K562 (cell line): ENCODE measurements at regions not wholly inside any gene's neighbourhood (a gene's known extent, or its start where the extent isn't known, plus 50 kb on each side); places are given as distances from the start of the nearest gene placed in this dataset.

Experiments used
- ATAC-seq: fragments of 200-7000 bp; cut with Tn5 transposase; 3 replicates; pipeline ENCODE4 v1.9.1; 2020; ENCODE audit warnings: moderate library complexity
- BruUV-seq: library from RNA; stranded (reverse); fragments of 400-500 nt; replicated peaks from 2 replicates; lab custom pipeline; 2021; lab: Mats Ljungman, UMichigan
- CTCF ChIA-PET: fragments of 300-600 bp; formaldehyde crosslinking; extraction: SDS; loops from one replicate; lab custom pipeline; 2021; ENCODE audit warnings: low intra/inter-chr PET ratio; lab: Yijun Ruan, JAX
- POLR2A ChIA-PET: fragments of 300-600, 350-650 bp; sonication (Branson Sonifier 250); formaldehyde crosslinking; extraction: SDS; loops from one replicate; lab custom pipeline; 2021; ENCODE audit warnings: antibody characterized with exemption, inconsistent platforms; lab: Yijun Ruan, JAX
- DNase-seq, 4 experiments: peaks; one replicate each; pipeline versions ENCODE4 v3.0.0 to v3.0.0-alpha.2; 2011 to 2018; ENCODE audit warnings: low spot score in 3 of 4, mixed read lengths in 3 of 4; ENCODE audit errors: extremely low read depth in 1 of 4
- FAIRE-seq: peaks from 2 replicates; lab custom pipeline; 2011; peaks lifted over from hg19 to GRCh38; lab: Jason Lieb, UNC
- H2AFZ ChIP-seq: 2 replicates; pipeline ENCODE4 v1.6.0; 2011; ENCODE audit warnings: low read depth, low read length, control low read depth, inconsistent platforms
- H3K27ac ChIP-seq: fragments of 200-600 bp; 3 replicates; pipeline ENCODE4 v1.8.0; 2011; ENCODE audit warnings: low read depth, mild to moderate bottlenecking, control low read depth, inconsistent platforms, low read length, moderate library complexity, mixed read lengths; ENCODE audit errors: extremely low read depth
- H3K27me3 ChIP-seq, 2 experiments: fragments of 300-600 bp in 1 of 2; 2 replicates in 1 of 2; 3 replicates in 1 of 2; pipeline versions ENCODE4 v1.6.0 to v1.8.0; 2011; ENCODE audit warnings: inconsistent platforms in 2 of 2, low read length in 2 of 2, mild to moderate bottlenecking in 1 of 2, mixed read lengths in 1 of 2, moderate library complexity in 1 of 2; ENCODE audit not compliant: control insufficient read depth in 2 of 2, insufficient read depth in 2 of 2
- H3K36me3 ChIP-seq: fragments of 300-600 bp; 3 replicates; pipeline ENCODE4 v1.8.0; 2011; ENCODE audit warnings: mild to moderate bottlenecking, low read length, inconsistent platforms; ENCODE audit not compliant: control insufficient read depth, insufficient read depth
- H3K4me1 ChIP-seq, 2 experiments: fragments of 200-600 bp in 1 of 2; replicated peaks in 1 of 2; 2 replicates in 1 of 2; 3 replicates in 1 of 2; pipeline versions ENCODE4 v1.5.1 to v1.8.0; 2011; ENCODE audit warnings: inconsistent platforms in 2 of 2, low read length in 2 of 2, mild to moderate bottlenecking in 1 of 2, mixed read lengths in 1 of 2, moderate library complexity in 1 of 2; ENCODE audit not compliant: control insufficient read depth in 2 of 2, insufficient read depth in 2 of 2
- H3K4me2 ChIP-seq: 2 replicates; pipeline ENCODE4 v1.6.1; 2011; ENCODE audit warnings: low read length, control low read depth, inconsistent platforms, mixed read lengths; ENCODE audit not compliant: insufficient read depth
- H3K4me3 ChIP-seq: fragments of 200-600 bp; sonication (generic), shearing (Covaris generic); 2 replicates; pipeline ENCODE4 v1.5.1; 2016; ENCODE audit warnings: control low read depth, inconsistent platforms
- H3K79me2 ChIP-seq: fragments of 200-600 bp; 3 replicates; pipeline ENCODE4 v1.8.0; 2011; ENCODE audit warnings: low read length, inconsistent platforms; ENCODE audit not compliant: control insufficient read depth, insufficient read depth
- H3K9ac ChIP-seq, 2 experiments: 2 replicates each; pipeline versions ENCODE4 v1.6.0 to v1.6.1; 2011; ENCODE audit warnings: low read depth in 2 of 2, low read length in 2 of 2, control low read depth in 1 of 2, inconsistent platforms in 1 of 2, mild to moderate bottlenecking in 1 of 2, mixed read lengths in 1 of 2; ENCODE audit not compliant: insufficient read depth in 1 of 2
- H3K9me1 ChIP-seq: one replicate; pipeline ENCODE4 v1.6.0; 2011; ENCODE audit warnings: inconsistent platforms, mild to moderate bottlenecking, low read length, moderate library complexity; ENCODE audit not compliant: control insufficient read depth, insufficient read depth
- H3K9me3 ChIP-seq: replicated peaks from 2 replicates; pipeline ENCODE4 v1.5.1; 2011; ENCODE audit warnings: low read depth, low read length, inconsistent platforms; ENCODE audit not compliant: control insufficient read depth, insufficient read depth
- H4K20me1 ChIP-seq: replicated peaks from 2 replicates; pipeline ENCODE4 v1.6.1; 2011; ENCODE audit warnings: low read length, inconsistent platforms, mixed read lengths; ENCODE audit not compliant: control insufficient read depth, insufficient read depth
- HIVEP1 ChIP-seq: fragments of 250-450 bp; sonication (Bioruptor Pico); IDR thresholded peaks from 2 replicates; pipeline ENCODE4 v1.4.0; 2020; ENCODE audit warnings: mild to moderate bottlenecking
- MIER1 ChIP-seq: fragments of 450-650 bp; IDR thresholded peaks from 2 replicates; pipeline ENCODE4 v1.6.1; 2016; ENCODE audit warnings: antibody characterized with exemption, mild to moderate bottlenecking, low read depth
- NFE2 ChIP-seq: IDR thresholded peaks from 2 replicates; pipeline ENCODE4 v1.6.1; 2014; ENCODE audit warnings: antibody characterized with exemption, low read depth
- PCBP2 ChIP-seq: fragments of 200-400 bp; formaldehyde crosslinking; IDR thresholded peaks from 2 replicates; pipeline ENCODE4 v1.6.1; 2018; ENCODE audit warnings: low read length, low read depth, mild to moderate bottlenecking, moderate library complexity; ENCODE audit not compliant: poor library complexity, severe bottlenecking
- SMC3 ChIP-seq: conservative IDR thresholded peaks from 2 replicates; pipeline ENCODE4 v1.6.1; 2011; ENCODE audit warnings: low read depth, low read length, improper control_type of control experiment; ENCODE audit not compliant: insufficient read depth
- TCF3 ChIP-seq: sonication (generic); formaldehyde crosslinking; IDR thresholded peaks from 2 replicates; pipeline ENCODE4 v1.4.0; 2020; ENCODE audit warnings: mild to moderate bottlenecking, missing genetic modification reagents
- XRCC5 ChIP-seq: fragments of 200-400 bp; formaldehyde crosslinking; IDR thresholded peaks from 2 replicates; pipeline ENCODE4 v1.6.1; 2017; ENCODE audit warnings: low read depth, mild to moderate bottlenecking, low read length
- ZBTB7A ChIP-seq: IDR thresholded peaks from 2 replicates; pipeline ENCODE4 v1.6.1; 2011; ENCODE audit warnings: low read depth, mild to moderate bottlenecking, low read length, moderate library complexity, borderline replicate concordance; ENCODE audit not compliant: control insufficient read depth
- ZBTB8A ChIP-seq: fragments of 450-650 bp; IDR thresholded peaks from 2 replicates; pipeline ENCODE4 v1.6.1; 2018; ENCODE audit warnings: mild to moderate bottlenecking, moderate library complexity; ENCODE audit not compliant: partially characterized antibody
- ZNF140 ChIP-seq: fragments of 250-450 bp; sonication (Bioruptor Pico); IDR thresholded peaks from 2 replicates; pipeline ENCODE4 v1.8.0; 2021; ENCODE audit warnings: moderate library complexity, mild to moderate bottlenecking, inconsistent platforms
- ZNF165 ChIP-seq: fragments of 250-450 bp; sonication (Bioruptor Pico); IDR thresholded peaks from 2 replicates; pipeline ENCODE4 v1.4.0; 2020; ENCODE audit warnings: borderline replicate concordance
- ZNF263 ChIP-seq: sonication (generic); formaldehyde crosslinking; IDR thresholded peaks from 2 replicates; pipeline ENCODE4 v1.8.0; 2022; ENCODE audit warnings: mild to moderate bottlenecking, missing genetic modification reagents, borderline replicate concordance
- in situ Hi-C: fragments of 300-500 bp; cut with MboI; formaldehyde crosslinking; loops from 4 replicates; pipeline ENCODE4 v1.15.0; 2018; ENCODE audit warnings: inconsistent platforms, mixed read lengths
- intact Hi-C: fragments of 100-400 bp; cut with micrococcal nuclease; formaldehyde crosslinking; loops from 2 replicates; pipeline ENCODE4 v1.14.2; 2022
- TF ChIP-seq, protein P1 (sequence below): sonication (generic); formaldehyde crosslinking; IDR thresholded peaks from 2 replicates; pipeline ENCODE4 v1.8.0; 2022; ENCODE audit warnings: mild to moderate bottlenecking, missing genetic modification reagents
- TF ChIP-seq, protein P2 (sequence below), 3 experiments: fragments of 200-800 bp in 1 of 3; sonication (Bioruptor generic) in 1 of 3; sonication (generic) in 1 of 3; formaldehyde crosslinking in 1 of 3; IDR thresholded peaks; 2 replicates each; pipeline versions ENCODE4 v1.6.1 to v1.8.0; 2016 to 2022; ENCODE audit warnings: mild to moderate bottlenecking in 2 of 3, missing compliant biosample characterization in 2 of 3, missing genetic modification characterization in 2 of 3, missing genetic modification reagents in 1 of 3
- TF ChIP-seq, protein P3 (sequence below): fragments of 450-650 bp; IDR thresholded peaks from 2 replicates; pipeline ENCODE4 v1.6.1; 2016; ENCODE audit warnings: missing biosample characterization, missing genetic modification characterization
- TF ChIP-seq, protein P4 (sequence below): fragments of 250-450 bp; sonication (Bioruptor Pico); IDR thresholded peaks from 2 replicates; pipeline ENCODE4 v1.8.0; 2022; ENCODE audit warnings: moderate library complexity, mild to moderate bottlenecking, inconsistent platforms
- TF ChIP-seq, protein P5 (sequence below): fragments of 200-800 bp; sonication (Bioruptor generic); IDR thresholded peaks from 2 replicates; pipeline ENCODE4 v1.6.1; 2017; ENCODE audit warnings: missing genetic modification characterization, missing compliant biosample characterization

DNA sequence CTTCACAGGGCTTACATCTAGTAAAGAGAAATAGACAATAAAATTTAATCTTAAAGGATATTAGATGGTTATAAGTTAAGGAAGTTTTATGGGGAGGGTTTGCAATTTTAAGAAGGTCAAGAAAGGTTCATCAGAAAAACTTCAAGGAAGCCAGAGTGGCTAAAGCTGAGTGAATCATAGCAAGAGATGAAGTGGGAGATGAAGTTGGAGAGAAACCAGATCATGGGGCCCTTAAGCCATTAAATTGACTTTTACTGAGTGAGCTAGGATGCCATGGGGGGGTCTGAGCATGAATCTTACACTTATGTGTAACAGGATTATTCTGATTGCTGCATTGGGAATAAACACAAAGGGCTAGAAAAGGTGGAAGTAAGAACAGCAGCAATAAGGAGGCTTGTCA, 189.2 kb downstream of the LRIG3 start:
- H3K36me3 ChIP-seq, result no peaks in the 10 kb centered on the region
- H3K79me2 ChIP-seq, result no peaks in the 10 kb centered on the region
- in situ Hi-C loops, result no loop called here
- no peaks in the 10 kb centered on the region for H4K20me1 ChIP-seq
- BruUV-seq, result no TSS peak
- no peak overlapping the region for H3K4me2 ChIP-seq
- no peaks in the 10 kb centered on the region for H3K4me1 ChIP-seq
- POLR2A ChIA-PET, result no interaction called here
- FAIRE-seq (no peak), DNase-seq (no peak), ATAC-seq (no peak)
- CTCF ChIA-PET, result no interaction called here
- H2AFZ ChIP-seq, result no peak overlapping the region
- no peak overlapping the region for H3K4me3 ChIP-seq
- H3K9me3 ChIP-seq, result no peaks in the 10 kb centered on the region
- H3K27ac ChIP-seq, result no peak overlapping the region
- intact Hi-C loops, result no loop called here
- H3K9ac ChIP-seq, result no peak overlapping the region
- no peaks in the 10 kb centered on the region for H3K9me1 ChIP-seq
- H3K27me3 ChIP-seq, result no peaks in the 10 kb centered on the region
- TF ChIP-seq HIVEP1 (CRISPR knock-in tag) (no peak), ZBTB8A (no peak), PCBP2 (no peak), ZNF263 (CRISPR knock-in tag) (no peak), NFE2 (no peak), ZBTB7A (no peak), MIER1 (no peak), ZNF165 (CRISPR knock-in tag) (no peak), XRCC5 (no peak), SMC3 (no peak), TCF3 (CRISPR knock-in tag) (no peak), ZNF140 (CRISPR knock-in tag) (no peak)
- TF ChIP-seq, protein P1, sequence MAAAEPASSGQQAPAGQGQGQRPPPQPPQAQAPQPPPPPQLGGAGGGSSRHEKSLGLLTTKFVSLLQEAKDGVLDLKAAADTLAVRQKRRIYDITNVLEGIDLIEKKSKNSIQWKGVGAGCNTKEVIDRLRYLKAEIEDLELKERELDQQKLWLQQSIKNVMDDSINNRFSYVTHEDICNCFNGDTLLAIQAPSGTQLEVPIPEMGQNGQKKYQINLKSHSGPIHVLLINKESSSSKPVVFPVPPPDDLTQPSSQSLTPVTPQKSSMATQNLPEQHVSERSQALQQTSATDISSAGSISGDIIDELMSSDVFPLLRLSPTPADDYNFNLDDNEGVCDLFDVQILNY (CRISPR knock-in tag), result no peak
- TF ChIP-seq, protein P2, sequence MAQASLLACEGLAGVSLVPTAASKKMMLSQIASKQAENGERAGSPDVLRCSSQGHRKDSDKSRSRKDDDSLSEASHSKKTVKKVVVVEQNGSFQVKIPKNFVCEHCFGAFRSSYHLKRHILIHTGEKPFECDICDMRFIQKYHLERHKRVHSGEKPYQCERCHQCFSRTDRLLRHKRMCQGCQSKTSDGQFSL (CRISPR knock-in tag; IDR thresholded peaks at IDR 0.05), result no peak
- TF ChIP-seq, protein P2 (tag; IDR thresholded peaks at IDR 0.05), result no peak
- TF ChIP-seq, protein P3, sequence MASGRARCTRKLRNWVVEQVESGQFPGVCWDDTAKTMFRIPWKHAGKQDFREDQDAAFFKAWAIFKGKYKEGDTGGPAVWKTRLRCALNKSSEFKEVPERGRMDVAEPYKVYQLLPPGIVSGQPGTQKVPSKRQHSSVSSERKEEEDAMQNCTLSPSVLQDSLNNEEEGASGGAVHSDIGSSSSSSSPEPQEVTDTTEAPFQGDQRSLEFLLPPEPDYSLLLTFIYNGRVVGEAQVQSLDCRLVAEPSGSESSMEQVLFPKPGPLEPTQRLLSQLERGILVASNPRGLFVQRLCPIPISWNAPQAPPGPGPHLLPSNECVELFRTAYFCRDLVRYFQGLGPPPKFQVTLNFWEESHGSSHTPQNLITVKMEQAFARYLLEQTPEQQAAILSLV (tag), result no peak
- TF ChIP-seq, protein P4, sequence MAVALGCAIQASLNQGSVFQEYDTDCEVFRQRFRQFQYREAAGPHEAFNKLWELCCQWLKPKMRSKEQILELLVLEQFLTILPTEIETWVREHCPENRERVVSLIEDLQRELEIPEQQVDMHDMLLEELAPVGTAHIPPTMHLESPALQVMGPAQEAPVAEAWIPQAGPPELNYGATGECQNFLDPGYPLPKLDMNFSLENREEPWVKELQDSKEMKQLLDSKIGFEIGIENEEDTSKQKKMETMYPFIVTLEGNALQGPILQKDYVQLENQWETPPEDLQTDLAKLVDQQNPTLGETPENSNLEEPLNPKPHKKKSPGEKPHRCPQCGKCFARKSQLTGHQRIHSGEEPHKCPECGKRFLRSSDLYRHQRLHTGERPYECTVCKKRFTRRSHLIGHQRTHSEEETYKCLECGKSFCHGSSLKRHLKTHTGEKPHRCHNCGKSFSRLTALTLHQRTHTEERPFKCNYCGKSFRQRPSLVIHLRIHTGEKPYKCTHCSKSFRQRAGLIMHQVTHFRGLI, result no peak
- TF ChIP-seq, protein P5, sequence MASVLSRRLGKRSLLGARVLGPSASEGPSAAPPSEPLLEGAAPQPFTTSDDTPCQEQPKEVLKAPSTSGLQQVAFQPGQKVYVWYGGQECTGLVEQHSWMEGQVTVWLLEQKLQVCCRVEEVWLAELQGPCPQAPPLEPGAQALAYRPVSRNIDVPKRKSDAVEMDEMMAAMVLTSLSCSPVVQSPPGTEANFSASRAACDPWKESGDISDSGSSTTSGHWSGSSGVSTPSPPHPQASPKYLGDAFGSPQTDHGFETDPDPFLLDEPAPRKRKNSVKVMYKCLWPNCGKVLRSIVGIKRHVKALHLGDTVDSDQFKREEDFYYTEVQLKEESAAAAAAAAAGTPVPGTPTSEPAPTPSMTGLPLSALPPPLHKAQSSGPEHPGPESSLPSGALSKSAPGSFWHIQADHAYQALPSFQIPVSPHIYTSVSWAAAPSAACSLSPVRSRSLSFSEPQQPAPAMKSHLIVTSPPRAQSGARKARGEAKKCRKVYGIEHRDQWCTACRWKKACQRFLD (CRISPR knock-in tag), result no peak
